NCI-H128 (cell line): ENCODE measurements at regions not wholly inside any gene's neighbourhood (a gene's known extent, or its start where the extent isn't known, plus 50 kb on each side); places are given as distances from the start of the nearest gene placed in this dataset.
"Not testable (repeated sequence)": the region's sequence is repeated elsewhere in the genome, so short reads cannot be mapped to it uniquely, and the experiment has no call there.

ENCODE experiments used
- DNase-seq: peaks from one replicate; lab custom pipeline; 2025; ENCODE audit not compliant: unreplicated experiment; lab: John Stamatoyannopoulos, UW

- DNase-seq: no peak
Observed at GRCh38 chr1:170448661-170449158, 83.3 kb upstream of the GORAB start.

- not testable (repeated sequence) for DNase-seq
Observed at GRCh38 chr1:170457325-170458050, 74.5 kb upstream of the GORAB start.

- no peak for DNase-seq
Observed at GRCh38 chr1:170460001-170460400, 72.0 kb upstream of the GORAB start.

GRCh38 chr1:170460414-170461155, 71.4 kb upstream of the GORAB start:
- no peak for DNase-seq

- no peak for DNase-seq
Observed at GRCh38 chr1:170461291-170461747, 70.6 kb upstream of the GORAB start.

- no peak for DNase-seq
Observed at GRCh38 chr1:170461762-170462384, 70.1 kb upstream of the GORAB start.

- no peak for DNase-seq
Observed at GRCh38 chr1:170470121-170470520, 61.8 kb upstream of the GORAB start.

- DNase-seq: no peak
Observed at GRCh38 chr1:170471398-170472053, 60.4 kb upstream of the GORAB start.

GRCh38 chr1:170481000-170481399, 51.0 kb upstream of the GORAB start:
- DNase-seq: no peak
